Astrocyte (in vitro differentiated cells and primary cell): ENCODE measurements at regions not wholly inside any gene's neighbourhood (a gene's known extent, or its start where the extent isn't known, plus 50 kb on each side); places are given as distances from the start of the nearest gene placed in this dataset.

Experiments used
- DNase-seq: peaks from one replicate; pipeline ENCODE4 v3.0.0-alpha.2; 2010; ENCODE audit warnings: low read depth
- FAIRE-seq: peaks from 2 replicates; lab custom pipeline; 2011; peaks lifted over from hg19 to GRCh38; lab: Jason Lieb, UNC
- H2AFZ ChIP-seq: 2 replicates; pipeline ENCODE4 v1.6.0; 2012; ENCODE audit warnings: low read depth, low read length, inconsistent platforms
- H3K27ac ChIP-seq: 2 replicates; pipeline ENCODE4 v1.5.1; 2011; ENCODE audit warnings: low read depth, low read length, inconsistent platforms
- H3K27me3 ChIP-seq: 2 replicates; pipeline ENCODE4 v1.6.0; 2011; ENCODE audit warnings: low read length, inconsistent platforms; ENCODE audit not compliant: insufficient read depth
- H3K36me3 ChIP-seq: 2 replicates; pipeline ENCODE4 v1.5.1; 2011; ENCODE audit warnings: low read length, inconsistent platforms; ENCODE audit not compliant: insufficient read depth
- H3K4me1 ChIP-seq: 2 replicates; pipeline ENCODE4 v1.5.1; 2011; ENCODE audit warnings: low read length, inconsistent platforms; ENCODE audit not compliant: insufficient read depth
- H3K4me2 ChIP-seq: 2 replicates; pipeline ENCODE4 v1.6.0; 2012; ENCODE audit warnings: low read length, inconsistent platforms
- H3K4me3 ChIP-seq: 2 replicates; pipeline ENCODE4 v1.5.1; 2011; ENCODE audit warnings: low read depth, mild to moderate bottlenecking, low read length, inconsistent platforms; ENCODE audit not compliant: insufficient read depth
- H3K79me2 ChIP-seq: 2 replicates; pipeline ENCODE4 v1.6.0; 2012; ENCODE audit warnings: mild to moderate bottlenecking, low read length, inconsistent platforms; ENCODE audit not compliant: insufficient read depth
- H3K9ac ChIP-seq: 2 replicates; pipeline ENCODE4 v1.6.0; 2012; ENCODE audit warnings: mild to moderate bottlenecking, low read length, inconsistent platforms
- H3K9me3 ChIP-seq: 2 replicates; pipeline ENCODE4 v1.5.1; 2012; ENCODE audit warnings: low read depth, mild to moderate bottlenecking, low read length, inconsistent platforms; ENCODE audit not compliant: insufficient read depth
- H4K20me1 ChIP-seq: 2 replicates; pipeline ENCODE4 v1.6.0; 2012; ENCODE audit warnings: low read length, inconsistent platforms; ENCODE audit not compliant: insufficient read depth
- H3K27ac Mint-ChIP-seq: one replicate; pipeline ENCODE4 v1.8.0; 2021; ENCODE audit warnings: mild to moderate bottlenecking, mixed read lengths; ENCODE audit not compliant: unreplicated experiment
- H3K27me3 Mint-ChIP-seq: one replicate; pipeline ENCODE4 v1.8.0; 2021; ENCODE audit warnings: low read depth, mixed read lengths; ENCODE audit not compliant: unreplicated experiment
- H3K36me3 Mint-ChIP-seq: one replicate; pipeline ENCODE4 v1.8.0; 2021; ENCODE audit warnings: low read depth, mixed read lengths; ENCODE audit not compliant: unreplicated experiment
- H3K4me1 Mint-ChIP-seq: one replicate; pipeline ENCODE4 v1.8.0; 2021; ENCODE audit warnings: low read depth, mixed read lengths; ENCODE audit not compliant: unreplicated experiment
- H3K4me3 Mint-ChIP-seq: one replicate; pipeline ENCODE4 v1.8.0; 2021; ENCODE audit warnings: mild to moderate bottlenecking, moderate library complexity, mixed read lengths; ENCODE audit not compliant: unreplicated experiment
- H3K9me3 Mint-ChIP-seq: one replicate; pipeline ENCODE4 v1.8.0; 2021; ENCODE audit warnings: mild to moderate bottlenecking, mixed read lengths; ENCODE audit not compliant: unreplicated experiment
- CTCF ChIP-seq: IDR thresholded peaks from 2 replicates; pipeline ENCODE4 v1.5.1; 2011; ENCODE audit warnings: low read depth, mild to moderate bottlenecking, inconsistent platforms, low read length, moderate library complexity; ENCODE audit not compliant: insufficient read depth
- EZH2 ChIP-seq: IDR thresholded peaks from 2 replicates; pipeline ENCODE4 v1.6.1; 2012; ENCODE audit warnings: mild to moderate bottlenecking, low read length, inconsistent platforms; ENCODE audit not compliant: insufficient read depth

GRCh38 chr17:15119968-15120367 is 145.2 kb downstream of the PMP22 start:
- no peak for DNase-seq
- Histone ChIP-seq H3K4me3 (no peak overlapping the region), H2AFZ (no peak overlapping the region), H3K27ac (no peak overlapping the region), H3K4me1 (peaks cover 18% of the 10 kb centered on the region), H3K36me3 (no peaks in the 10 kb centered on the region), H3K4me2 (no peak overlapping the region), H3K79me2 (no peaks in the 10 kb centered on the region), H3K9me3 (peaks cover 6% of the 10 kb centered on the region), H4K20me1 (no peaks in the 10 kb centered on the region), H3K9ac (no peak overlapping the region), H3K27me3 (no peaks in the 10 kb centered on the region)
- no peak for TF ChIP-seq EZH2
- TF ChIP-seq CTCF = no peak
- H3K36me3 Mint-ChIP-seq = no peaks in the 10 kb centered on the region
- H3K27ac Mint-ChIP-seq = no peak overlapping the region
- H3K27me3 Mint-ChIP-seq = no peaks in the 10 kb centered on the region
- peaks cover 11% of the 10 kb centered on the region for H3K9me3 Mint-ChIP-seq
- FAIRE-seq = peak; percentile 26
- no peak overlapping the region for H3K4me3 Mint-ChIP-seq
- H3K4me1 Mint-ChIP-seq = peaks cover 18% of the 10 kb centered on the region

GRCh38 chr17:15117239-15117638 is 147.9 kb downstream of the PMP22 start:
- no peaks in the 10 kb centered on the region for H3K27me3 ChIP-seq
- H3K79me2 ChIP-seq = no peaks in the 10 kb centered on the region
- H3K4me2 ChIP-seq = no peak overlapping the region
- no peaks in the 10 kb centered on the region for H4K20me1 ChIP-seq
- no peak overlapping the region for H3K27ac ChIP-seq
- Mint-ChIP-seq H3K27me3 (no peaks in the 10 kb centered on the region), H3K9me3 (peaks cover 9% of the 10 kb centered on the region), H3K27ac (no peak overlapping the region), H3K36me3 (no peaks in the 10 kb centered on the region), H3K4me1 (peaks cover 15% of the 10 kb centered on the region), H3K4me3 (no peak overlapping the region)
- peaks cover 6% of the 10 kb centered on the region for H3K9me3 ChIP-seq
- no peaks in the 10 kb centered on the region for H3K36me3 ChIP-seq
- FAIRE-seq (no peak), DNase-seq (no peak)
- no peak overlapping the region for H3K4me3 ChIP-seq
- no peak for TF ChIP-seq EZH2
- TF ChIP-seq CTCF = no peak
- no peak overlapping the region for H2AFZ ChIP-seq
- H3K4me1 ChIP-seq = peaks cover 8% of the 10 kb centered on the region
- no peak overlapping the region for H3K9ac ChIP-seq

- TF ChIP-seq EZH2 (no peak), CTCF (no peak)
- FAIRE-seq = no peak
- Mint-ChIP-seq H3K27me3 (no peaks in the 10 kb centered on the region), H3K27ac (peak overlapping the region; percentile 10), H3K4me3 (no peak overlapping the region), H3K36me3 (no peaks in the 10 kb centered on the region), H3K9me3 (peaks cover 5% of the 10 kb centered on the region), H3K4me1 (peaks cover 13% of the 10 kb centered on the region)
- peak overlapping the region; percentile 43 for H2AFZ ChIP-seq
- H3K9me3 ChIP-seq = peaks cover 6% of the 10 kb centered on the region
- H4K20me1 ChIP-seq = no peaks in the 10 kb centered on the region
- no peak overlapping the region for H3K4me3 ChIP-seq
- no peaks in the 10 kb centered on the region for H3K36me3 ChIP-seq
- no peak overlapping the region for H3K9ac ChIP-seq
- peak overlapping the region; percentile 35 for H3K4me2 ChIP-seq
- H3K79me2 ChIP-seq = no peaks in the 10 kb centered on the region
- no peak for DNase-seq
- no peak overlapping the region for H3K27ac ChIP-seq
- no peaks in the 10 kb centered on the region for H3K27me3 ChIP-seq
- peaks cover 8% of the 10 kb centered on the region for H3K4me1 ChIP-seq
Observed at GRCh38 chr17:15112846-15113617, 152.1 kb downstream of the PMP22 start.
